Fibroblast of lung (primary cell): ENCODE measurements at regions not wholly inside any gene's neighbourhood (a gene's known extent, or its start where the extent isn't known, plus 50 kb on each side); places are given as distances from the start of the nearest gene placed in this dataset.

Source experiments
- CTCF ChIP-seq, 2 donors: IDR thresholded peaks in 1 of 2; conservative IDR thresholded peaks in 1 of 2; 1 replicate in 1 of 2; 2 replicates in 1 of 2; pipeline ENCODE4 v1.5.1; 2011 to 2012; ENCODE audit warnings: low read length in 2 of 2, control low read depth in 1 of 2, inconsistent platforms in 1 of 2, low read depth in 1 of 2, mild to moderate bottlenecking in 1 of 2
- EZH2 ChIP-seq: IDR thresholded peaks from 2 replicates; pipeline ENCODE4 v1.5.1; 2012; ENCODE audit warnings: low read length, control low read depth, mild to moderate bottlenecking; ENCODE audit errors: missing control alignments

- TF ChIP-seq CTCF (conservative IDR thresholded peaks at IDR 0.05 in 1 of 2, IDR thresholded peaks at IDR 0.05 in 1 of 2; ENCODE audit: low read depth in 1 of 2, low read length in 2 of 2) (no peak), EZH2 (no peak)
Measured at GRCh38 chr11:127255209-127255608, 254.6 kb upstream of the KIRREL3 start.
